GM21423 (cell line): ENCODE measurements at regions not wholly inside any gene's neighbourhood (a gene's known extent, or its start where the extent isn't known, plus 50 kb on each side); places are given as distances from the start of the nearest gene placed in this dataset.
"Not testable (repeated sequence)": the region's sequence is repeated elsewhere in the genome, so short reads cannot be mapped to it uniquely, and the experiment has no call there.

Experiments used
- ATAC-seq: cut with Tn5 transposase; IDR thresholded peaks from one replicate; pipeline ENCODE4 v1.9.1; 2021; ENCODE audit warnings: mild to moderate bottlenecking, moderate library complexity; ENCODE audit not compliant: unreplicated experiment

DNA sequence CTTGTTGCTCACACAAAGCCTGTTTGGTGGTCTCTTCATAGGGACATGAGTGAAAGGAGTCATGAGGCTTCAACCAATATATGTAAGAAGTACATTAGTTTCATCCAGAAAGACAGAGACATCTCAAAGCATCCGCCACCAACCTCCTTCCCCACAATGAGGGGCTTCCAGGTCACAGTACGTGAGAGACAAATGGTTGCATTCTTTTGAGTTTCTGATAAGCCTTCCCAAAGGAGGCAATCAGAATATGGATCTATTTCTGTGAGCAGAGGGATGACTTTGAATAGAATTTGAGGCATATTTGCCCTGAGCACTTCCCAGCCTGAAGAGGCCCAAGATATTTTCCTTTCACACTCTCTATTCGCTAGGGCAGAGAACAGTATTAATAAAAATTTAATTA, 931.1 kb downstream of the FAM181B start:
- ATAC-seq = no peak

DNA sequence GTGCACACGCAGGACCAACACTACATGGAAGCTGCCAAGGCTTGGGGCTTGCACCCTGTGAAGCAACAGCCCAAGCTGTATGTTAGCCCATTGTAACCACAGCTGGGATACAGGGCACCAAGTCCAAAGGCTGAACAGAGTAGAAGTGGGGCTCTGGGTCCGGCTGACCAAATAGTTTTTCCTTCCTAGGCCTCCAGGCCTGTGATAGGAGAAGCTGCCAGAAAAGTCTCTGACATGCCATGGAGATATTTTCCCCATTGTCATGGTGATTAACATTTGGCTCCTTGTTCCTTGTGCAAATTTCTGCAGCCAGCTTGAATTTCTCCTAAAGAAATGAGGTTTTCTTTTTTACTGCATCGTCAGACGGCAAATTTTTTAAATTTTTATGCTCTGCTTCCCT, 941.2 kb downstream of the FAM181B start:
- ATAC-seq = no peak

DNA sequence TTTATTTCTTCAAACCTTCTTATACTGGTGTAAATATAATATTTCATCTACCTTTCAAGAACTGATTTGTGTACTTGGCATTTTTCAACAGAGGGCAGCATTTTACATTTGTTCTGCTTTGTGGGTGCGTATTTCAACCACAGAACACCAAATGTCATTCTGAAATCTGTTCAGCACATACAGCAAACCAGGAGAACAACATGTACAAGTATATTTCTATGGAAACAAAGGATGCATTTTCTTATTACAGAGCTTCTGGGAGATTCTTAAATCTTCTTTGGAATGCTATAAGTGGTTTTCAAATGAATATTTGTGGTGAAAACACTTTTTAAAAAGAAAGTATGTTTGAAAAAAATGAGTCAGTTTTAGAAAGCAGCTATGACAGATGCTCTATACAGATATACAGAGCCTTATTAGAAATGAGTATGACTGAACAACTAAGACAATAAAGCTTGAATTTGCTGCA, 946.0 kb downstream of the FAM181B start:
- ATAC-seq = no peak

- ATAC-seq = no peak
Observed at GRCh38 chr11:81772166-81772565, 961.5 kb downstream of the FAM181B start.

GRCh38 chr11:81769906-81770305, 963.8 kb downstream of the FAM181B start:
- not testable (repeated sequence) for ATAC-seq

- no peak for ATAC-seq
Observed at GRCh38 chr11:81756864-81757595, 976.6 kb downstream of the FAM181B start.

- ATAC-seq = no peak
Observed at GRCh38 chr11:81749245-81749644, 984.4 kb downstream of the FAM181B start.

GRCh38 chr11:81744336-81745116, 989.1 kb downstream of the FAM181B start:
- no peak for ATAC-seq

GRCh38 chr11:81725701-81726100, 1008.0 kb downstream of the FAM181B start:
- ATAC-seq = no peak

- ATAC-seq = no peak
Observed at GRCh38 chr11:81717695-81718094, 1016.0 kb downstream of the FAM181B start.

GRCh38 chr11:81707881-81708280, 1025.8 kb downstream of the FAM181B start:
- ATAC-seq = no peak

- ATAC-seq = no peak
Observed at GRCh38 chr11:81705283-81705682, 1028.4 kb downstream of the FAM181B start.

GRCh38 chr11:81700076-81700475, 1033.6 kb downstream of the FAM181B start:
- ATAC-seq = no peak

DNA sequence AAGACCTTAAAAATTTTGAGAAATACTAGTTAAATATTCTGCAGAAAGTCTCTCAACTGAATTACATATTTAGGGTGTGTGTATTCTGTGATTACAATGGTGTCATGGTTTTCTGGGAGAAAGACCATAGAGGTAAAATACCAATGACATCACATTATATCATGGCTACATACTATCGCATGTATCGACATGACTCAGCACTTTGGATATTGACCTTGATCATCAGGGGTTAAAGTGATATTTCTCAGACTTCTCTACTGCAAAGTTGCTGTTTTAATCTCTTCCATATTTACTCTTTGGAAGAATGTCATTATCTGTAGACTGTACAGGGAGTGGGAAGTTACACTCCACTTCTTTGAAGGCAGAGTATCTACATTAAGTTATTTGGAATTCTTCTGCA, 1046.6 kb downstream of the FAM181B start:
- ATAC-seq = no peak

GRCh38 chr11:81674211-81674610, 1059.5 kb downstream of the FAM181B start:
- no peak for ATAC-seq

GRCh38 chr11:81673001-81673400, 1060.7 kb downstream of the FAM181B start:
- ATAC-seq = no peak

DNA sequence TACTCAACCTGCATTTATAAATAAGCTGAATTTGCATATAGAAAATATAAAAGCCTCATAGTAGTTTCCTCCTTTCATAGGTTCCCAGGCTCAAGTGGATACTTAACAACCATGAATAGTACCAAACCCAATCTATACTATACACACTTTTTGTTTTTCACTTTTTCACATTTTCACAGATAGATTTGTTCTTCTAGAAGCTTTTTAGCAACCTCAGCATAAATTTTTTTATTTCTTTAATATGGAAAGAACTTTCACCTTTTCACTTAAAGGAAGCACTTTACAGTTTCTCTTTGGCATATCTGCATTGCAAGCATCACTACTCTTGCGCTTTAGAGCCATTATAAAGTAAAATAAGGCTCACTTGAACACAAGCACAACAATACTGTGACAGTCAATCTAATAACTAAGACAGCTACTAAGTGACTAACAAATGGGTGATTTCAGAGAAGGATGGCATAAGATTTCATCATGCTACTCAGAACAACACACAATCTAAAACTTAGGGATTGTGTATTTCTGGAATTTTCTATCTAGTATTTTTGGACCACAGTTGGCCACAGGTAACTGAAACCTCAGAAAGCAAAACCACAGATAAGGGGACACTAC, 1063.6 kb downstream of the FAM181B start:
- no peak for ATAC-seq

- ATAC-seq = peak; percentile 86
Observed at GRCh38 chr11:81658722-81659121, 1074.9 kb downstream of the FAM181B start.

- ATAC-seq = no peak
Observed at GRCh38 chr11:81655351-81655750, 1078.3 kb downstream of the FAM181B start.

DNA sequence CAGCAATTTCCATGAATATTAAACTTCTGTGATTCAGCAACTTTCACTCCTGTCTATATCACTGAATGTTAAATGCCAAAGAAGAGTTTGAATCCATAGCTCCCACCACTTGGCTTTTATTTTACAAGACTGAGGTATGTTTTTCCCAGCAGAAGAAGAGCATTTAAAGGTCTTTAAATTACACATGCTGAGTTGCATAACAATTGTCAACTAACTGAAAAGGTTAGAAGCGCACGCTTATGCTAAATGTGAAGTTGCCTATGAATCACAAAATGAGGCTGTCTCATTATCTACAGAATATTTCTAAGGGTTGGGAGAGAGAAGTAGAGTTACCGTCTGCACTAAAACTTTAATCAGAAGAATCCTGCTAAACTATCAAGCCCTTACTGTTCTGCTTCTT, 1086.3 kb downstream of the FAM181B start:
- no peak for ATAC-seq

GRCh38 chr11:81644239-81644840, 1089.3 kb downstream of the FAM181B start:
- peak; percentile 87 for ATAC-seq
